GM12892 (cell line): ENCODE measurements at regions not wholly inside any gene's neighbourhood (a gene's known extent, or its start where the extent isn't known, plus 50 kb on each side); places are given as distances from the start of the nearest gene placed in this dataset.
"Not testable (repeated sequence)": the region's sequence is repeated elsewhere in the genome, so short reads cannot be mapped to it uniquely, and the experiment has no call there.

ENCODE experiments used
- DNase-seq: peaks from one replicate; pipeline ENCODE4 v3.0.0; 2011; ENCODE audit not compliant: insufficient read length
- FAIRE-seq: peaks from 2 replicates; lab custom pipeline; 2011; peaks lifted over from hg19 to GRCh38; lab: Jason Lieb, UNC
- POLR2A ChIP-seq: IDR thresholded peaks from 2 replicates; pipeline ENCODE4 v1.6.1; 2011; ENCODE audit warnings: low read depth, low read length, control low read depth
- POLR2AphosphoS5 ChIP-seq: IDR thresholded peaks from 2 replicates; pipeline ENCODE4 v1.6.1; 2011; ENCODE audit warnings: low read depth, low read length, control low read depth
- TAF1 ChIP-seq: IDR thresholded peaks from 2 replicates; pipeline ENCODE4 v1.6.1; 2011; ENCODE audit warnings: low read depth, mild to moderate bottlenecking, control low read depth, low read length, borderline replicate concordance

DNA sequence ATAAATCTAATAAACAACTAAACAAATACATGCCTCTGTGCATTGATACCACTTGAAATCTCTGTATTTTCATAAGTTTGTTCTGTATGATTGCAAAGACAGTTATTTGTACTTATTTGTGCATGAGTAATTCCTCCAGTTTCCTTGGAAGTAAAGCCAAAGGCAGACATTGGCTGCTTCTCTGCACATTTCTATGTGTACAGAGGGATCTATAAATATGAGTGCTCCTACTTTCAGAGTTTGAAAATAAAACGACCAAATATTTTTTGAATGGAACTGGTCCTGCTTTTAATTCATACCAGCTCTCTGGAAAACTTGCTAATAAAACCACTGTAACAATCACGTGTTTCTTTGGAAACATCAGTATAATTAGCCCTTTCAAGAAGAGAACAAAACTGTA lies 306.5 kb downstream of the MAN2A1 start:
- FAIRE-seq, result no peak
- no peak for DNase-seq
- no peak for TF ChIP-seq POLR2A
- no peak for TF ChIP-seq TAF1
- no peak for TF ChIP-seq POLR2AphosphoS5

GRCh38 chr5:109997161-109997560 lies 307.4 kb downstream of the MAN2A1 start:
- no peak for TF ChIP-seq TAF1
- TF ChIP-seq POLR2AphosphoS5, result no peak
- TF ChIP-seq POLR2A, result no peak
- DNase-seq (no peak), FAIRE-seq (no peak)

- TF ChIP-seq POLR2A, result no peak
- no peak for TF ChIP-seq POLR2AphosphoS5
- TF ChIP-seq TAF1, result no peak
- FAIRE-seq (no peak), DNase-seq (no peak)
These were observed 308.5 kb downstream of the MAN2A1 start for GRCh38 chr5:109998208-109998607.

DNA sequence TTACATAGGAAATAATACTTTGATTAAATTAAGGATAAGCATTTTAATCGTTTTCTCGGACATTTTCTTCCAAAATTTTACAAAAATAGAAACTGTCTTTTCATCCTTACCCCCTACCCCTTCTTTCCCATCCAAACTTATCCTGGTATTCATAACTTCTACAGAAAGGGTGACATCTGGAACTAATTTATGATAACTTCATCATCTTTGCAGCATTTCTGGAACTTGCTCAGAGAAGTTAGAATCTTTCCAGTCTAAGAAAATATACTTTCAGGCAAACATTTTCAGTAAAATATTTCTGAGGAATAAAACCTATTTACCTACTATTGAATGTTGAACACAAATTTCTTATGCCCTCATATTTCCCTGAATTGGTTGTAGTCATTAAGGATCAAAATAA lies 309.0 kb downstream of the MAN2A1 start:
- DNase-seq, result no peak
- TF ChIP-seq TAF1 (no peak), POLR2A (no peak), POLR2AphosphoS5 (no peak)
- FAIRE-seq, result no peak

DNA sequence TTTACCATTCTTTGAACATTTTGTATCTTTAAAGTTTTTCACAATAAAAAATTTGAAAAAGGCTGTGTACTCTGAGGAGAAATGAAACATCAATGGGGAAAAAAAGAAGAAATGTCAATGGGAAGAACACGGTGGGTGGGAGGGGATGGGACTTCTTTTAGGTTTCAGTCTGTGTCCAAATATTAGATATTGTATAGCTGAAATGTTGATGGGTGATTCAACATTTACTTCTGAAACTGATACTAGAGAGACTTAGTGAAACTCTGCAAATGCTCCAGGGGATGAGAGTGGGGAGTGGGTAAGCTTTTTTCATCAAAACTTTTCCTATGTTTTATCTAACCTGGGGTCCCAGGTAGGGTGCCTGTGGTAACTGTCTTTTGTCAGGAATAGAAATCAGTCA lies 311.9 kb downstream of the MAN2A1 start:
- FAIRE-seq (no peak), DNase-seq (no peak)
- TF ChIP-seq POLR2A (no peak), TAF1 (no peak), POLR2AphosphoS5 (no peak)

DNA sequence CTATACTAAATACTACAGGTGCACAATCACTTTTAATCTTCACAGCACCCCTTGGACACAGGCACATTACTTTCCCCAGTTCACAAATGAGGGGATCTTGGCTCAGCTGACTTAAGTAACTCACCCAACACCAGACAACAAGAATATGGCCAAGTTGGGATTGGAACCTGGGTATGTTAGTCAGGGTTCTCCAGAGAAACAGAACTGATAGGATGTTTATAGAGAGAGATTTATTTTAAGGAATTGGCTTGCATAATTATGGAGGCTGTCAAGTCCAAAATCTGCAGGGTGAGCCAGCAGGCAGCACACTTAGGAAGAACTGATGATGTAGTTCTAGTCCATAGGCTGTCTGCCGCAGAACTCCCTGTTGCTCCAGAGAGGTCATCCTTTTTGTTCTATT lies 312.9 kb downstream of the MAN2A1 start:
- DNase-seq, result no peak
- TF ChIP-seq POLR2A (no peak), TAF1 (no peak), POLR2AphosphoS5 (no peak)
- FAIRE-seq, result no peak

- not testable (repeated sequence) for FAIRE-seq, DNase-seq
These were observed 316.3 kb downstream of the MAN2A1 start for GRCh38 chr5:110005907-110006562.

DNA sequence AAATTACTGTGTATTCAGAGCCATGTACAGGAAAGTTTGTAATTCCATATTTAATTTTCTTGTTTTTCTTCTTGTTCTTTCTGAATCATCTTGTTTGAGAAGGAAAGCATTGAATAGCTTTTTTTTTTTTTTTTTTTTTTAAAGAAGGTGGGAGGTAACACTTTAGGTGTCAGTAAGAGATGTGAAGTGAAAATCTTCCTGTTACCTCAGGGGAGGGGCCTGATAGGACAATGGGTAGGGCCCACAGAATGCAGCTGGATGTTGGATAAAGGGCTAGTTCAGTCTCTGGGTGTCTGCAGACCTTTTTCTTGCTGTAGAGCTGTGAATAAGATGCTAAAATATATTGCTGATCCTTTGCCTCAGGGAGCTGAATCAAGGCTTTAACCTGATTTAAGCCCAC lies 317.4 kb downstream of the MAN2A1 start:
- TF ChIP-seq POLR2A (no peak), TAF1 (no peak), POLR2AphosphoS5 (no peak)
- FAIRE-seq, result no peak
- DNase-seq, result no peak

DNA sequence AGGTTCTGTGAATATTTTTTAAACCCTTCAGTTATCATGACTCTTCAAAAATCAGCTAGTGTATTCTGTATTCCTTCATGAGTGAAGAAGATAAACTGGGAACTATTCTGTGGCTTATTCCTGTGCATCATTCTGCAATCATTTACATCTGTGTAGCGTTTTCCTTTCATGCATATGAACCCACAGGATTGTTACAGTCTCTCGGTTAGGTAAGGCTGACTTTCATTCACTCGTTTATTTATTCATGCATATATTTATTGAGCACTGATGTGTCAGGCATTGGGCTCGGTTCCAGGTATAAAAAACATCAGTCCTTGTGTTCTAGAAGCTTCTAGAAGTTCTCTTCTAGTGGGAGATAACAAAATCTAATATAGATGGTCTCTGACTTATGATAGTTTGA lies 318.4 kb downstream of the MAN2A1 start:
- DNase-seq, result no peak
- TF ChIP-seq POLR2AphosphoS5, result no peak
- no peak for TF ChIP-seq TAF1
- TF ChIP-seq POLR2A, result no peak
- FAIRE-seq, result no peak

DNA sequence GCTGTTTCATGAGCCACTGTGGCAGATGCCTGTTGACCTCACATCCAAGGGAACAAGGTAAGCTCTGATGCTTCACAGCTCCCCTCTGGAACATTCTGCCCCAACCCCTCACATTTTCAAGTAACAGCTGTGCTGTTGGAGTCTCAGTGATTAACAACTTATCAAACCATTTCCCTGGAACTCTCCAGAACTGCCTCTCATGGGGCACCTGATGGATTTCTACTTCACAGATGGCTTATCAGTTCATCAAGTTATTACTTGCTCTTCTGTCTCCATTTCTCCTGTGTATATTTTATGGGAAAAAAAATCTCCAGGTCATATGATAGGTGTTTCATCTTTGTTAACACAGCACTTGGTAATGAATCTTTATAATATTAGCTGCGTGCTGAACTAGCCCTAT lies 322.4 kb downstream of the MAN2A1 start:
- TF ChIP-seq POLR2A, result no peak
- TF ChIP-seq TAF1, result no peak
- no peak for TF ChIP-seq POLR2AphosphoS5
- no peak for FAIRE-seq
- no peak for DNase-seq

GRCh38 chr5:110013017-110013416 lies 323.3 kb downstream of the MAN2A1 start:
- TF ChIP-seq TAF1, result no peak
- TF ChIP-seq POLR2A, result no peak
- TF ChIP-seq POLR2AphosphoS5, result no peak
- DNase-seq (no peak), FAIRE-seq (no peak)

DNA sequence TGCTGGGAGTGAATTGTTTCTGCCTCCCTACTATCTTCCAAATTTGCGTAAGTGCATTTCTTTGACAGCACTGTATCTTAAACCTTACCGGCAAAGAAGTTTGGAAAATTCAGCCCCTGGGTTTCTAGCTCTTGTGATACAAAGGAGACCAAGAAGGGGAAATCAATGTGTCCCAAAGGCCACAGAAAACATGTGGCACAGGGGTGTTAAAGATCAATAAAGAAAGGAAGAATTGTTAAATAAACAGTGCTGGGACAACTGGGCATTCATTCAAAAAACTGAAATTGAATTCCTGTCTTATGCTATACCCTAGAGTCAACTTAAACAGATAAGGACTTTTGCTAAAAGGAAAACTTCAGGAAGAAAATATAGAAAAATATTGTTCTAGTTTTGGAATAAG lies 328.1 kb downstream of the MAN2A1 start:
- DNase-seq, result no peak
- no peak for TF ChIP-seq POLR2AphosphoS5
- no peak for TF ChIP-seq POLR2A
- no peak for TF ChIP-seq TAF1
- FAIRE-seq, result no peak
